ENCODE measurements at regions not wholly inside any gene's neighbourhood (a gene's known extent, or its start where the extent isn't known, plus 50 kb on each side); places are given as distances from the start of the nearest gene placed in this dataset.

- Histone ChIP-seq H3K4me1 (ENCODE audit: control insufficient read depth in 4 of 4, insufficient read depth in 4 of 4, low read length in 3 of 4) (no peaks in the 10 kb centered on the region), H3K9me3 (ENCODE audit: control insufficient read depth in 4 of 4, low read length in 3 of 4) (no peaks in the 10 kb centered on the region), H3K27ac (ENCODE audit: low read depth in 1 of 2, low read length in 2 of 2) (no peak overlapping the region), H3K36me3 (ENCODE audit: control insufficient read depth in 4 of 4, insufficient read depth in 3 of 4, low read depth in 1 of 4, low read length in 3 of 4) (no peaks in the 10 kb centered on the region), H3K27me3 (ENCODE audit: control insufficient read depth in 4 of 4, insufficient read depth in 4 of 4, low read length in 3 of 4) (no peaks in the 10 kb centered on the region), H3K9ac (ENCODE audit: low read depth in 1 of 2, low read length in 2 of 2) (no peak overlapping the region), H3K4me3 (ENCODE audit: low read depth in 1 of 3, low read length in 3 of 3) (no peak overlapping the region)
- DNase-seq (ENCODE audit: low spot score) = no peak
- 86% methylated on average over 9 of the region's 9 CpGs for WGBS
- TF ChIP-seq JUND (IDR thresholded peaks at IDR 0.05) (no peak), CTCF (IDR thresholded peaks at IDR 0.05; ENCODE audit: low read depth, low read length, missing input control) (no peak), ATF3 (IDR thresholded peaks at IDR 0.05) (no peak), SP1 (IDR thresholded peaks at IDR 0.05) (no peak), FOXA2 (IDR thresholded peaks at IDR 0.05) (no peak), REST (IDR thresholded peaks at IDR 0.05) (no peak), FOXA1 (IDR thresholded peaks at IDR 0.05) (no peak), NR2F2 (IDR thresholded peaks at IDR 0.05) (no peak), EGR1 (IDR thresholded peaks at IDR 0.05; ENCODE audit: low read depth in 2 of 2) (no peak), RAD21 (IDR thresholded peaks at IDR 0.05) (no peak), ZBTB33 (IDR thresholded peaks at IDR 0.05) (no peak), YY1 (IDR thresholded peaks at IDR 0.05) (no peak), TAF1 (conservative IDR thresholded peaks at IDR 0.05) (no peak), RXRA (IDR thresholded peaks at IDR 0.05) (no peak), HNF4A (conservative IDR thresholded peaks at IDR 0.05) (no peak), MAX (IDR thresholded peaks at IDR 0.05) (no peak), GABPA (IDR thresholded peaks at IDR 0.05 in 1 of 2, conservative IDR thresholded peaks at IDR 0.05 in 1 of 2) (no peak)
Measured at GRCh38 chr18:67250776-67251424, 265.6 kb downstream of the DSEL start.

Measured in liver (tissue), 8 donors.